ENCODE measurements at regions not wholly inside any gene's neighbourhood (a gene's known extent, or its start where the extent isn't known, plus 50 kb on each side); places are given as distances from the start of the nearest gene placed in this dataset.

GRCh38 chr3:159517105-159517504, 471.5 kb upstream of the IL12A start:
- Histone ChIP-seq H3K4me3 (no peak overlapping the region), H3K9me3 (replicated peaks) (no peaks in the 10 kb centered on the region), H3K36me3 (no peaks in the 10 kb centered on the region), H3K4me1 (no peaks in the 10 kb centered on the region), H3K27ac (no peak overlapping the region), H3K27me3 (no peaks in the 10 kb centered on the region; the same call in 1 of the 2 replicates)
- no peak for DNase-seq

GRCh38 chr3:159520638-159521037, 468.0 kb upstream of the IL12A start:
- no peak for DNase-seq

GRCh38 chr3:159522276-159522675, 466.4 kb upstream of the IL12A start:
- DNase-seq = no peak
- Histone ChIP-seq H3K27me3 (no peaks in the 10 kb centered on the region; the same call in 1 of the 2 replicates), H3K27ac (no peak overlapping the region), H3K9me3 (replicated peaks) (no peaks in the 10 kb centered on the region), H3K4me3 (no peak overlapping the region), H3K36me3 (no peaks in the 10 kb centered on the region), H3K4me1 (no peaks in the 10 kb centered on the region)

More at GRCh38 chr3:159520638-159521037, 468.0 kb upstream of the IL12A start:
- Histone ChIP-seq H3K9me3 (replicated peaks) (no peaks in the 10 kb centered on the region), H3K27ac (no peak overlapping the region), H3K36me3 (no peaks in the 10 kb centered on the region), H3K27me3 (no peaks in the 10 kb centered on the region; the same call in 1 of the 2 replicates), H3K4me1 (no peaks in the 10 kb centered on the region), H3K4me3 (no peak overlapping the region)

GRCh38 chr3:159528251-159528895, 460.3 kb upstream of the IL12A start:
- Histone ChIP-seq H3K4me3 (no peak overlapping the region), H3K4me1 (no peaks in the 10 kb centered on the region), H3K27me3 (no peaks in the 10 kb centered on the region), H3K9me3 (replicated peaks) (no peaks in the 10 kb centered on the region), H3K27ac (no peak overlapping the region), H3K36me3 (no peaks in the 10 kb centered on the region)
- peak in 1 of 2 experiments; percentile 2 for DNase-seq

- no peaks in the 10 kb centered on the region for H3K36me3 ChIP-seq
- no peaks in the 10 kb centered on the region for H3K4me1 ChIP-seq
- no peaks in the 10 kb centered on the region for H3K27me3 ChIP-seq
- H3K27ac ChIP-seq = no peak overlapping the region
- peak; percentile 24 to 47 for DNase-seq
- H3K9me3 ChIP-seq (replicated peaks) = no peaks in the 10 kb centered on the region
- H3K4me3 ChIP-seq = no peak overlapping the region
Observed at GRCh38 chr3:159532577-159532976, 456.1 kb upstream of the IL12A start.

- no peaks in the 10 kb centered on the region for H3K9me3 ChIP-seq (replicated peaks)
- no peaks in the 10 kb centered on the region for H3K27me3 ChIP-seq
- H3K27ac ChIP-seq = no peak overlapping the region
- H3K36me3 ChIP-seq = no peaks in the 10 kb centered on the region
- no peak for DNase-seq
- no peak overlapping the region for H3K4me3 ChIP-seq
- H3K4me1 ChIP-seq = no peaks in the 10 kb centered on the region
Observed at GRCh38 chr3:159534496-159534895, 454.1 kb upstream of the IL12A start.

GRCh38 chr3:159536876-159537275, 451.8 kb upstream of the IL12A start:
- no peak overlapping the region for H3K4me3 ChIP-seq
- no peaks in the 10 kb centered on the region for H3K36me3 ChIP-seq
- no peak for DNase-seq
- no peaks in the 10 kb centered on the region for H3K27me3 ChIP-seq
- no peak overlapping the region for H3K27ac ChIP-seq
- no peaks in the 10 kb centered on the region for H3K4me1 ChIP-seq
- no peaks in the 10 kb centered on the region for H3K9me3 ChIP-seq (replicated peaks)

GRCh38 chr3:159538507-159538906, 450.1 kb upstream of the IL12A start:
- no peak overlapping the region for H3K4me3 ChIP-seq
- no peaks in the 10 kb centered on the region for H3K36me3 ChIP-seq
- no peaks in the 10 kb centered on the region for H3K9me3 ChIP-seq (replicated peaks)
- H3K27ac ChIP-seq = no peak overlapping the region
- no peaks in the 10 kb centered on the region for H3K27me3 ChIP-seq
- DNase-seq = no peak
- no peaks in the 10 kb centered on the region for H3K4me1 ChIP-seq

- H3K4me3 ChIP-seq = no peak overlapping the region
- no peaks in the 10 kb centered on the region for H3K9me3 ChIP-seq (replicated peaks)
- DNase-seq = no peak
- H3K27me3 ChIP-seq = no peaks in the 10 kb centered on the region
- H3K4me1 ChIP-seq = no peaks in the 10 kb centered on the region
- no peaks in the 10 kb centered on the region for H3K36me3 ChIP-seq
- no peak overlapping the region for H3K27ac ChIP-seq
Observed at GRCh38 chr3:159540882-159541495, 447.6 kb upstream of the IL12A start.

- H3K27me3 ChIP-seq = no peaks in the 10 kb centered on the region
- DNase-seq = no peak
- no peaks in the 10 kb centered on the region for H3K4me1 ChIP-seq
- no peaks in the 10 kb centered on the region for H3K36me3 ChIP-seq
- H3K4me3 ChIP-seq = no peak overlapping the region
- no peak overlapping the region for H3K27ac ChIP-seq
- H3K9me3 ChIP-seq (replicated peaks) = no peaks in the 10 kb centered on the region
Observed at GRCh38 chr3:159548675-159549335, 439.8 kb upstream of the IL12A start.

GRCh38 chr3:159555205-159555604, 433.4 kb upstream of the IL12A start:
- H3K9me3 ChIP-seq (replicated peaks) = no peaks in the 10 kb centered on the region
- no peaks in the 10 kb centered on the region for H3K27me3 ChIP-seq
- H3K27ac ChIP-seq = no peak overlapping the region
- no peaks in the 10 kb centered on the region for H3K36me3 ChIP-seq
- H3K4me3 ChIP-seq = no peak overlapping the region
- no peak for DNase-seq
- H3K4me1 ChIP-seq = no peaks in the 10 kb centered on the region

GRCh38 chr3:159559771-159560170, 428.9 kb upstream of the IL12A start:
- H3K27me3 ChIP-seq = no peaks in the 10 kb centered on the region
- H3K4me1 ChIP-seq = no peaks in the 10 kb centered on the region
- no peaks in the 10 kb centered on the region for H3K9me3 ChIP-seq (replicated peaks)
- no peak overlapping the region for H3K4me3 ChIP-seq
- no peaks in the 10 kb centered on the region for H3K36me3 ChIP-seq
- no peak for DNase-seq
- no peak overlapping the region for H3K27ac ChIP-seq

- Histone ChIP-seq H3K4me1 (no peaks in the 10 kb centered on the region), H3K27ac (no peak overlapping the region), H3K27me3 (no peaks in the 10 kb centered on the region), H3K36me3 (no peaks in the 10 kb centered on the region), H3K9me3 (replicated peaks) (no peaks in the 10 kb centered on the region), H3K4me3 (no peak overlapping the region)
- DNase-seq = no peak
Observed at GRCh38 chr3:159560214-159560979, 428.2 kb upstream of the IL12A start.

- H3K27me3 ChIP-seq = no peaks in the 10 kb centered on the region
- H3K4me1 ChIP-seq = no peaks in the 10 kb centered on the region
- DNase-seq = no peak
- no peaks in the 10 kb centered on the region for H3K36me3 ChIP-seq
- H3K27ac ChIP-seq = no peak overlapping the region
- no peak overlapping the region for H3K4me3 ChIP-seq
- H3K9me3 ChIP-seq (replicated peaks) = no peaks in the 10 kb centered on the region
Observed at GRCh38 chr3:159565313-159565712, 423.3 kb upstream of the IL12A start.

- Histone ChIP-seq H3K4me1 (peaks cover 16% of the 10 kb centered on the region; the same call in 1 of the 2 replicates), H3K27ac (no peak overlapping the region), H3K36me3 (no peaks in the 10 kb centered on the region), H3K9me3 (replicated peaks) (no peaks in the 10 kb centered on the region; the same call in 1 of the 2 replicates), H3K4me3 (no peak overlapping the region), H3K27me3 (no peaks in the 10 kb centered on the region)
- DNase-seq = no peak
Observed at GRCh38 chr3:159583662-159584061, 405.0 kb upstream of the IL12A start.
